GM21723 (cell line): ENCODE measurements at regions not wholly inside any gene's neighbourhood (a gene's known extent, or its start where the extent isn't known, plus 50 kb on each side); places are given as distances from the start of the nearest gene placed in this dataset.
"Not testable (repeated sequence)": the region's sequence is repeated elsewhere in the genome, so short reads cannot be mapped to it uniquely, and the experiment has no call there.

Experiments used
- ATAC-seq: cut with Tn5 transposase; IDR thresholded peaks from one replicate; pipeline ENCODE4 v1.9.1; 2021; ENCODE audit warnings: mild to moderate bottlenecking, moderate library complexity; ENCODE audit not compliant: unreplicated experiment

DNA sequence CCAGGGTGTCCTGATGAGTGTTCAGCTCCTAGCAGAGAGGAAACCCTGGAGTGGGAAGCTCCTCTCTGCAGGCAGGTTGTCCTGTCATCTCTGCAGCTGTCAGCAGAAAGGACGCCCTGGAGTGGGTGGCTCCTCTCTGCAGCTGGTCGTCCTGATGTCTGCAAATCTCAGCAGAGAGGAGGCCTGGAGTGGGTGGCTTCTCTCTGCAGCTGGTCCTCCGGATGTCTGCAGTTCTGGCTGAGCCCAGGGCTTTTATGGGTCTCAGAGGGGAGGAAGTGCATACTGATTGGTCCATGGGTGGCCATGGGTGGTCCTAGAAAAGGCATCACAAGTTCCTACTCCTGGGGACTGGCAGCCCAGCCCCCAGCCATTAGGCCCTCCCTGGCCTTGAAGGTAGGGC lies 102.6 kb upstream of the BNIP2 start:
- no peak for ATAC-seq

DNA sequence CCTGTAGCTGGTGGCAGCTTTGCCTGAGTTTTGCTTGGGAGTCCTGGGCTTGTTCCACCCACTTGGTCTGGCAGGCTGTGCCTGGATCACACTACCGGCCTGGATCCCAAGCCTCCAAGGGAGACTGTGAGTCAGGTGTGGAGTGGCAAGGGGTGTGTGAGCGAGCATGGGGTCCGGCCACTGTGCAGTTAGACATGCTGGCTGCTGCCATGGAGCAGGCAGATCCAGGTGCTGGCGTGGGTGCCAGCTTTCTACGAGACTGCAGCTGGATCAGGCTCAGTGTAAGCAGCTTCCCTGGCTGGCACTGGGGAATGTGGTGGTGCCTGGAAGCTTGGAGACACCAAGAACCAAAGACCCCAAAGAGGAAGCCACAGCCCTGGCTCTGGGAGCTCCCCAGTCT lies 102.0 kb upstream of the BNIP2 start:
- ATAC-seq, result no peak

DNA sequence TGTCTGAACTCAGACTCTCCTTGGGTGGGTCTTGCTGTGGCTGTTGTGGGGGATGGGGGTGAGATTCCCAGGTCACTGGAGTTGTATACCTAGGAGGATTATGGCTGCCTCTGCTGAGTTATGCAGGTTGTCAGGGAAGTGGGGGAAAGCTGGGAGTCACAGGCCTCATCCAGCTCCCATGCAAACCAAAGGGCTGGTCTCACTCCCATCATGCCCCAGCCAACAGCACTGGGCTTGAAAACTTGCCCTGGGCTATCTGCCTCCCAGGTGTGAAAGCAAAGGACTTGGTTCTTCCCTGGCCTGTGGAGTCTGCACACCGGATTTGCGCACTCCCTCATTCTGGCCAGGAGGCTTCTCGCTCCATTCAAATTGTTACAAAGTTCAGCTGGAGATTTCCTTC lies 97.3 kb upstream of the BNIP2 start:
- not testable (repeated sequence) for ATAC-seq

DNA sequence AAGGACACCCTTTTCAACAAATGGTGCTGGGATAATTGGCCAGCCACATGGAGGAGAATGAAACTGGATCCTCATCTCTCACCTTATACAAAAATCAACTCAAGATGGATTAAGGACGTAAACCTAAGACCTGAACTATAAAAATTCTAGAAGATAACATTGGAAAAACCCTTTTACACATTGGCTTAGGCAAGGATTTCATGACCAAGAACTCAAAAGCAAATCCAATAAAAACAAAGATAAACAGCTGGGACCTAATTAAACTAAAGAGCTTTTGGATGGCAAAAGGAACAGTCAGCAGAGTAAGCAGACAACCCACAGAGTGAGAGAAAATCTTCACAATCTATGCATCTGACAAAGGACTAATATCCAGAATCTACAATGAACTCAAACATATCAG lies 96.9 kb upstream of the BNIP2 start:
- not testable (repeated sequence) for ATAC-seq

DNA sequence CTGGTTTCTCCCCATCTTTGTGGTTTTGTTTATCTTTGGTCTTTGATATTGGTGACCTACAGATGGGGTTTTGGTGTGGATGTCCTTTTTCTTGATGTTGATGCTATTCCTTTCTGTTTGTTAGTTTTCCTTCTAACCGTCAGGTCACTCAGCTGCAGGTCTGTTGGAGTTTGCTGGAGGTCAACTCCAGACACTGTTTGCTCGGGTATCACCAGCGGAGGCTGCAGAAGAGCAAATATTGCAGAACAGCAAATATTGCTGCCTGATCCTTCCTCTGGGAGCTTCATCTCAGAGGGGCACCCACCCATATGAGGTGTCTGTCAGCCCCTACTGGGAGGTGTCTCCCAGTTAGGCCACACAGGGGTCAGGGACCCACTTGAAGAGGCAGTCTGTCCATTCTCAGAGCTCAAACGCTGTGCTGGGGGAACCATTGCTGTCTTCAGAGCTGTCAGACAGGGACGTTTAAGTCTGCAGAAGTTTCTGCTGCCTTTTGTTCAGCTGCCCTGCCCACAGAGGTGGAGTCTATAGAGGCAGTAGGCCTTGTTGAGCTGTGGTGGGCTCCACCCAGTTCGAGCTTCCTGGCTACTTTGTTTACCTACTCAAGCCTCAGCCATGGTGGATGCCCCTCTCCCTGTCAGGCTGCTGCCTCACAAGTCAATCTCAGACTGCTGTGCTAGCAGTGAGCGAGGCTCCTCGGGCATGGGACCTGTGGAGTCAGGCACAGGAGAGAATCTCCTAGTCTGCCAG lies 94.8 kb upstream of the BNIP2 start:
- ATAC-seq, result not testable (repeated sequence)

DNA sequence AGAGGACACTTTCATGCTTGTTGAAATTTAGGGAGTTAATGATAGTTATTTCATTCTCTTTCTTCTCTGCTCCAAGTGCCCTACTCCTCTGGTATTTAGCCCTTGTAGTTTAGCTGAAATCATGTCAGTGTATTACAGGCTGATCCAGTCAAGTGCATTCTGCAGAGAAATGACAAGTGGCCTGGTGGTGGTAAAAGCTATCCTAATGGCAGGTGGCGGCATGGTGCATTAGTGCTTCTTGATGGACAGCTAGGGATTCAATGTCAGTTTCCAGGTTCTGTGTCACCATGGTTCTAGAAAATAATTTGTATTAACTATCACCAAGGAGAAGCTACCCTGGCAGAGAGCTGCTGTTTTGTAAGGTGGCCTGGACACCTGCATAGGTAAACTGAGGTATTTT lies 90.0 kb upstream of the BNIP2 start:
- ATAC-seq, result no peak

DNA sequence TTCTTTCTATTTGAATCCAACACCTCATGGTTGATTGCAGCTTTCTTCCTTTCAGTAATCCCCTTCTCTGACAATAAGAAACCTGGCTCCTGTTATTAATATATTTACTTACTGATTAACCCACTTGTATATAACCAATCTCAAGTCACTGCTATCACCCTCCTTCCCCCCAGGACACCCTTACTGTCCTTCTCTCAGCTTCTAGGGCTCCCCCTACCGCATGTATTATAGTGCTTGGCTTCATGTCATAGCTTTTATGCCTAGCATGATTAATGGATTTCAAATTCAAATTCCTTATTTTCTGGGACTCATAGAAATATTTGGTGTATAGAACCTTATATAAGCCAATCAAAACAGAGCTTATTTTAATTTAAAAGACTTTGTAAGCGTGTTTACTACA lies 75.7 kb upstream of the BNIP2 start:
- no peak for ATAC-seq

DNA sequence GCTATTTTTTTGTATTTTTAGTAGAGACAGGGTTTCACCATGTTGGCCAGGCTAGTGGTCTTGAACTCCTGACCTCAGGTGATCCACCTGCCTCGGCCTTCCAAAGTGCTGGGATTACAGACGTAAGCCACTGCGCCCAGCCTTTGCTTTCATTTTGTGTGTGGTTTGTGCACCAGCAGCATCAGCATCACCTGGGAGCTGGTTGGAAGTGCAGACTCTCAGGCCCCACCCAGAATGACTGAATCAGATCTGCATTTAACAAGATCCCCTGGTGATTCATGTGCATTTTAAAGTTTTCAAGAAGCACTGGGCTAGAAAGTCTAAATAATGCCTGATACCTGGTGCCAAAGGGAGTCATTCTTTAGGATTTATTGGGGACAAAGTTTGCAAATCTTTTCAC lies 73.4 kb upstream of the BNIP2 start:
- no peak for ATAC-seq

DNA sequence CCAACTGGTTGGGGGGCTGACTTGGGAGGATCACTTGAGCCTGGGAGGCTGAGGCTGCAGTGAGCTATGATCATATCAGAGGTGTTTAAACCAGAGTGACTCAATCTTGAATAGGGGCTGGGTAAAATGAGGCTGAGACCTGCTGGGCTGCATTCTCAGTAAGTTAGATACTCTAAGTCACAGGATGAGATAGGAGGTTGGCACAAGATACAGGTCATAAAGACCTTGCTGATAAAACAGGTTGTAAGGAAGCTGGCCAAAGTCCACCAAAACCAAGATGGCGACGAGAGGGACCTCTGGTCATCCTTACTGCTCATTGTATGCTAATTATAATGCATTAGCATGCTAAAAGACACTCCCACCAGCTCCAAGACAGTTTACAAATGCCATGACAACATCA lies 71.1 kb upstream of the BNIP2 start:
- ATAC-seq, result not testable (repeated sequence)

DNA sequence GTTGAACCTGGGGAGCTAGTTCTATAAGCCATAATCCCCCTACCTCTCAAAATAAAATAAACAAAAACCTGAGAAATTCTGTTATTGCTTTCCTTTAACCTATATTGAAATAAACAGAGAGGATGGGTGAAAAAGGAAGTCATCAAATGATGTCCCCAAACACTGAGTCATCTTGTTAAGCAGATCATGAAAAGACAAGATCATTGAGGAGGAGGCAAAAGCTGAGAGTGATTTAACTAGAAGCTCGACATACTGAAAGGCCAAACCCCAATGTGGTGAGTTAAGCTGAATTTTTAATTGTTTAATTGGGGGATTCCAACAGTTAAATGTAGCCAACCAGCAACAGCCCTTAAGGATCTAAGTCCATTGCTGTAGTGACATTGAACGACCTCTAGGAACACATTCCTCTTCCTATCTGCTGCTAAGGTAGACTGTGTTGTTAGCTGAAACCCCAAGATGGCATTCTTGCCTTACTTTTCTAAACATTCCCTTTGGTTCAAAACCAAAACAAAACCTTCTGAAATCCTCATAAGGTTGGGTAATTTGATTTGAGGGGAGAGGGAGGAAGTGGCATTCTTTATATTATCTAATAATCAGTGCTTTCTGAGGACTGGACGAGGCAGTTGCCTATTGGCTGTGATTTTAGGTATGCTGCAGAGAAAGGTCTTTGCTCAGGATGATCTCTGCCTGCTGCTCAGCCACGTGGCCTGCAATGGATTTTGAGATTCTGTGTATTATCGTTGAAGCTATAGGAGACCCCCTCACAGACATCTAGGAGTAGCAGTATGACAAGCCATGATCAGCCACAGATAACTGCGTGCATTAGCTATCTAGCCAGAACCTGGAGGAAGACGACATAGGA lies 62.7 kb upstream of the BNIP2 start:
- ATAC-seq, result no peak

DNA sequence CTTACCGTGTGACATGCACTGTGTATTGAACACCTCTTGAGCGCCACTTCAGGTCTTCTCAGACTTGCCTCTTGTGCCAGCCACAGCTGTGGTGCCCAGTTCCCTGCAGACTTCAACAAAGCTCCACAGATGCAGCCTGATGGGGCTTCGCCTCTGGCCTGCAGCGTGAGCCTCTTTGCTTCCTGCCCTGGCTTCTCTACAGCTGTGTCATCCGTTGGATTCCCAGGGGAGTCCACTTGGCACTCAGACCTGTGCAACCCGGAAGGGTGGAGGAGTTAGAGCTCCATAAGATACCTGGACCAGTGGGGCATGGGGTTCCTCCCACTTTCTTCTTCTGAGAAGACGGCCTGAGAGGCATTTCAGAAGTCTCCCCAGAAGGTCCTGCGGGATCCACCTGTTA lies 57.7 kb upstream of the BNIP2 start:
- ATAC-seq, result no peak

DNA sequence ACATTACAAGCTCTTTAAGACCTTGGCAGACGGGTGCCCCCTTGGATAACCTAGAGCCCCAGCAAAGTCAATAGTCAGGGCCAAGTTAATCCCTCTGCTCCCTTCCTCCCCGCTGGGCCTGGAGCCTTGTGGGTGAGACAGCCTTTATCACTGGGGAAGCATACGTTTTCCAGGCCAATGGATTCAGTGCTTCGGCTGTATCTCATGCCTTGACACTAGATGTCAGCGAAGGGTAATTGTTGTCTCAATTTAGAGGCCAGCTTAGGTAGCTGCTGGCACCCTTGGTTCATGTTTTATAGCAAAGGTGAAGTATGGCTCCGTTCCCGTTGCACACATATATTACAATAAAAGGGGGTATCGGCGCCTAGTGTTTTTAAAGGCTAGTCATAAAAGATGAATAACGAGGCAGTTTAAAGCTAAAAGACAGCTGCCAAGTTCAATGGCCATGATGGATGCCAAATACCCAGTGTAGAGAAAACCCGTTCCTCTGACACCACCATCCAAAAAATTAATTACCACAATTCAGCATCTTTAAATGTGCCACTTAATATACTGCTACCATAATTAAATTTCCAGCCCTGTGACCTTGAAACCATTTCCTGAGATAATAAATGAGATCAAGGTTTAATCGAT lies 52.3 kb upstream of the BNIP2 start:
- no peak for ATAC-seq

DNA sequence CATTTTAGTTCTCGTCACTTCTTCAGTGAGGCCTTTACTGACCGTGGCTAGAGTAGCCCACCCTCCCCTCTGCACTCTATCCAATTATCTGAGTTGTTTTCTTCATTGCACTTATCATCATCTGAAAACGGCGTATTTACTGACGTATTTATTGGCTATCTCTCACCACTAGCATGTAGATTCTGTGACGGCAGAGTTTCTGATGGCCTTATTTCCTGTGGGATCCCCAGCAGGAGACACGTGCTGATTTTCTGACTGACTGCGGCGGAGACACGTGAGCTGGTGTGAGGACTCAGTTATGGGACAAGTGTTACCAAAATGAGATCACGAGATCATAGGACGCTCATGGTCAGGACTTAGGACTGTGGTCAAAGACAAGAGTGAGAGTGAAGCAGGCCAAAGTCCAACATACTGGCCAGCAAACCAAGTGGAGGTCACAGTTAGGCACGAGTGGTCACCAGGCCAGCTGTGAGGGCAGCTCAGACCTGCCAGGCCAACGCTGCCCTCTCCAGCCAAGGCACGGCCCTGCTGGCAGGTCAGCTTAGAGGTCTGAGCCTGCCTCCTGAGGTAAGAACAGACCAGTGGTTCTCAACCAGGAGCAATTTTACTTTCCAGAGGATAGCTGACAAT lies 50.6 kb upstream of the BNIP2 start:
- ATAC-seq, result no peak
